Right renal cortex interstitium (tissue), 3 donors: ENCODE measurements at regions not wholly inside any gene's neighbourhood (a gene's known extent, or its start where the extent isn't known, plus 50 kb on each side); places are given as distances from the start of the nearest gene placed in this dataset.
"Not testable (repeated sequence)": the region's sequence is repeated elsewhere in the genome, so short reads cannot be mapped to it uniquely, and the experiment has no call there.

Experiments used
- DNase-seq, 3 donors: peaks; one replicate each; pipeline ENCODE4 v3.0.0-alpha.2; 2013; ENCODE audit warnings: low read depth in 3 of 3, low spot score in 2 of 3

- DNase-seq = no peak
These were observed 203.1 kb downstream of the FBXO8 start for GRCh38 chr4:174080361-174080760.

DNA sequence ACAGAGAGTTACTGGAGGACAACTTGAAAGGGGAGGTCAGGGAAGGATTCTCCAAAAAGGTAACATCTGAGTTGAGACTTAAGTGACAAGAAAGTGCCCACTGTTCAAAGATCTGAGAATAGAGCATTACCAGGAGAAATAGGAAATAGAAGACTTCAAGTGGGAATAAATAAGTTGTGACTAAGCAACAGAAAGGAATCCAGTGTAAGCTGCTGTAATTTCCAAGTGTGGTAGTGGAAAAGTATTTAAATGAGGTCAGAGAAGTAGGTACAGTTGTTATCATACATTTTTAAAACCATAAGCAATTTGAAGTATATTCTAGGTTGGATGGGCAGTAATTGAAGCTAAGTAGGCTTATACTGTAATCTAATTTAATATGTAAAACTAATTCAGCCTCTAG is 211.9 kb downstream of the FBXO8 start:
- no peak for DNase-seq

DNA sequence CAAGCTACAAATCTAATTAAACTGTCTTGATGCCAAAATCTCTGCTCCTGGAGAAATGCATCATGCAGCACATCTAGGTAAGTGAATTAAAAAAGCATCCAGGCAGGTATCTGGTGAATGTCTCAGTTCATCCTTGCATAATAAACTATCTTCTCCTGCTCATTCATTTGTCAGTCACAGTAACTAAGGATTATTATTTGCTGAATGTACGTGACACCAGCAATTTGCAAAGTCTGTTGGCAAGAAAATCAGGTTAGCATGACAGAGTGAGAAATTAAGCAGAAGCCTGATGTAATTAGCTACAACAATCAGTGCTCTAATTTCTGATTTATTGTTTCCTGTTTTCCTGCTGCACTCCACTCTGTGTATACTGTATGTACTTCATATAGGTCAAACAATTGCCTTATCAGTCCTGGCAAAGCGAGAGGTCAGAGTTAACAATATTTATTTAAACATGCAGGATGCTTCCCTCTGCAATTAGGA is 213.6 kb downstream of the FBXO8 start:
- no peak for DNase-seq

DNA sequence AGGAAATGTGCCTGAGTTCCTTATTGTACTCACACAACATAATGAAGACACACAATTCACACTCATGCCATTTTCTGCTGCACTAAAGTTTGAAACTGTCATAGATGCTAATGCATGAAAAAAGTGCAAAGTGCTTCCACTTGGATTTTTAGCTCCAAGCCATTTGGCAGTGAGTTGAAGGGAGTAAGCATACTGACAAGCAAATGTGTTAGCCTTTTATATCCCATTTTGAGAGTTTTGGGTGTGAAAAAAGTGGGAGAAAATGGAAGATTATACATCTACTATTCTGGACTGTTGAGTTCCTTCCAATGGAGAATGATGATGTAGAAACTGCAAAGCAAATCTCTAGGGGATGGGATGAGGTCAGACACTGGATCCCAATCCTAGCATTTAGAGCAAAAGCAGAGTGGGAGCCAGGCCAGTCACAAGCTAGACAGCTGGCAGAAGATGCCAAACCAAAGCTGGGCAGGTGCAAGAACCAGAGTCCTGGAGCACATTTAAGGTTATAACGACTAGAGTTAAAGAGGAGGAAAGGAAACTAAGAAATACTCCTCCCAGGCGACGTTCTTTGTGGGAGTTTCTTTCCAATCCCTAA is 216.8 kb downstream of the FBXO8 start:
- DNase-seq = no peak

GRCh38 chr4:174062831-174063230 is 220.6 kb downstream of the FBXO8 start:
- DNase-seq = no peak

DNA sequence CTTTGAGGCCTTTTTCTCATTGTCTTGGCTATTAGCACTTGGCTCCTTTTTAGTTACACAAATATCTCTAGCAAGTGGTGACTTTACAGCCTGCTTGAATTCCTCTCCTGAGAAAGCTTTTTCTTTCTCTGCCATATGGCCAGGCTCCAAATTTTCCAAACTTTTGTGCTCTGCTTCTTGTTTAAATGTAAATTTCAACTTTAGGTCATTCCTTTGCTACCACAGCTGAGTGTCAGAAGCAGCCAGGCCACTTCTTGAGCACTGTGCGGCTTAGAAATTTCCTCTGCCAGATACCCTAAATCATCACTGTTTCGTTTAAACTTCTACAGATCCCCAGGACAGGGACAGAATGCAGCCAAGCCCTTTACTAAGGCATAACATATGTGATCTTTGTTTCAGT is 222.4 kb downstream of the FBXO8 start:
- DNase-seq = no peak

- no peak for DNase-seq
These were observed 224.6 kb downstream of the FBXO8 start for GRCh38 chr4:174058846-174059245.

GRCh38 chr4:174056959-174057358 is 226.5 kb downstream of the FBXO8 start:
- DNase-seq = no peak

DNA sequence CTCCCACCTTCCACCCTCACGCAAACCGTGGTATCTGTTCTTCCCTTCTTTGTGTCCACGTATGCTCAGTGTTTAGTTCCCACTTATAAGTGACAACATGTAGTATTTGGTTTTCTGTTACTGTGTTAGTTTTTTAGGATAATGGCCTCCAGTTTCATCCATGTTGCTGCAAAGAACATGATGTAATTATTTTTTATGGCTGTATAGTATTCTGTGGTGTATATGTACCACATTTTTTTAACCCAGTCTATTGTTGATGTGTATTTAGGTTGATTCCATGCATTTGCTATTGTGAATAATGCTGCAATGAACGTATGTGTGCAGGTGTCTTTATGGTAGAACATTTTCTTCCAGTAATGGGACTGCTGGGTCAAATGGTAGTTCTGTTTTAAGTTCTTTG is 228.1 kb downstream of the FBXO8 start:
- no peak for DNase-seq

DNA sequence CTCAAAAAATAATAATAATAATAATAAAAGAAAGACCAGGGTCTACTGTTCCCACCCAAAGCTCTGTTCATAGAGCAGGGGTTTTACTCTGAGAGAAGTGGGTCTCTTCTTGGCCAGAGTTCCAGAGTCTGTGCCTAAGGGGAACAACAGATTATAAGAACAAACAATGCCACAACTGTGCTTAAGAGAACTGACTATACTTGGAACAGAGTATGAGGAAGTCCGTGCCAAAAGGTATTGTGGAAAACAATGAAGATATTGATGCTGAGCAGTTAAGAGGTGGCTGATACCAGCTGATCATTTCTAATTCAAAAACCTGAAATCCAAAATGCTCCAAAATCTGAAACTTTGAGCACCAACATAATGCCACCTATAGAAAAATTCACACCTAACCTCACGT is 229.6 kb downstream of the FBXO8 start:
- no peak for DNase-seq

DNA sequence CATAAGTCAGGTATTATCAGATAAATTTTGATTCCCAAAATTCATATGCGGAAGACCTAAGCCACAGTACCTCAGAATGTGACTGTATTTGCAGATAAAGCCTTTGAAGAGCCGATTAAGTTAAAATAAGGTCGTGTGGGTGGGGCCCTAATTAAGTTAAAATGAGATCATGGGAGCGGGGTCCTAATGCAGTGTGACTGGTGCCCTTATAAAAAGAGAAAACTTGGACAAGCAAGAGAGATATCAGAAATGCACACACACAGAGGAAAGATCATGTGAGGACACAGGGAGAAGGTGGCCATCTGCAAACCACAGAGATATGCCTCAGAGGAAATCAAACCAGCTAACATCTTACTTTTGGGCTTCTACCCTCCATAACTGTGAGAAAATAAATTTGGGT is 236.1 kb downstream of the FBXO8 start:
- DNase-seq = no peak

- not testable (repeated sequence) for DNase-seq
These were observed 237.6 kb downstream of the FBXO8 start for GRCh38 chr4:174045829-174046228.

DNA sequence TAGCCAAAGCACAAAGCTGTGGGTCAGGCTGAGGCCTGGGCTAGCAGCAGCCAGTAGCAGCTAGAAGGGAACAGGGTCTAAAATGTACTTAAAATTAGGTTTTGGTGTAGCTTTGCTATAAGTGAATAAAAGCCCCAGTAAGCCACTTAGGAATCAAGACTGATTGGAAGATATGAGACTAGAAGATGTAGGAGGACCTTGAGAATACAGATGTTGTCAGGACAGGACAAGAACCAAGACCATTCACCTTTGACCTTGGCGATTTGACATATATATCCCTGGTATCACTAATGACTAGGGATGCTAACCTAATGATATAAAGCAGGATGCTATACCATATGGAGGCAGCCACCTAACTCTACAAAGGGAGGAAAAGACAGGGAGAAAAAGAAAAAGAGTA is 238.1 kb downstream of the FBXO8 start:
- no peak for DNase-seq

- DNase-seq = no peak
These were observed 241.8 kb downstream of the FBXO8 start for GRCh38 chr4:174041555-174042105.

GRCh38 chr4:174040287-174040686 is 243.2 kb downstream of the FBXO8 start:
- no peak for DNase-seq

- no peak for DNase-seq
These were observed 245.0 kb downstream of the FBXO8 start for GRCh38 chr4:174038481-174038880.

DNA sequence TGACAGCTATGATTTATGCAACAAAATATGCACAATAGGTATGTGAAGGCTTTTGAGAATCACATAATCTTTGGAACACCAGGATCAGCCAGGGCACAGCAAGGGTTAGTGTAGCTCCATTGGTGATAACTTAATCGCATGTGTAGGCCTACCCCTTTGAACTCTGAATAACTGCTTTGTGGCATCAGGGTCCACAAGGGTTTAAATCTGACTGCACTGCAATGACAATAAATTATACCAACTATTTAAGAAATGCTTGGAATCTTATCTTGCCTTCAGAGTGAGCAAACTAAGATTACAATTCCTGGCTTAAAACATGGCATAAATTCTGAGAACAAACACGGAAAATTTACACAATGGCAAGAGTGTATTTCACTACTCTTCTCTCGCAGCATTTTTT is 245.8 kb downstream of the FBXO8 start:
- DNase-seq = no peak

- DNase-seq = no peak
These were observed 246.4 kb downstream of the FBXO8 start for GRCh38 chr4:174037049-174037448.

DNA sequence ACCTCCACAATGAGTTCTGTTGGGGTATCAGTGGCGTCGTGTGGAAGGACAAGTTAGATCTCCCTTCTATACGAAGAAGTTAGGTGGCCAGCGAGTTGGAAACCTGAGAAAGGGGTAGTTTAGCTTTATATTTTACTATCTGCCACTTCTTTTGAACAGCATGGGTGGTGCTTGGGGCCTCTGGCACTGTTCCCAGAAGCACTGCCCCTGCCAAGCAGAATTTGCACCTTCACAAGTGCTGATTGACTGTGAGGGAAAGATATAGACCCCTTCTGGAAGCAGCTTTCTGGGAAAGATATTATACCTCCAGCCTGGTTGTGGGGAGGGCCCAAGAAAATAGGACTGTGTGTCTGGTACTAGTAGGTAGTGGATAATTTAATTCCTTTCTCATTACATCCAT is 246.9 kb downstream of the FBXO8 start:
- no peak for DNase-seq

- no peak for DNase-seq
These were observed 247.4 kb downstream of the FBXO8 start for GRCh38 chr4:174036111-174036510.

GRCh38 chr4:174023641-174024040 is 259.8 kb downstream of the FBXO8 start:
- no peak for DNase-seq

DNA sequence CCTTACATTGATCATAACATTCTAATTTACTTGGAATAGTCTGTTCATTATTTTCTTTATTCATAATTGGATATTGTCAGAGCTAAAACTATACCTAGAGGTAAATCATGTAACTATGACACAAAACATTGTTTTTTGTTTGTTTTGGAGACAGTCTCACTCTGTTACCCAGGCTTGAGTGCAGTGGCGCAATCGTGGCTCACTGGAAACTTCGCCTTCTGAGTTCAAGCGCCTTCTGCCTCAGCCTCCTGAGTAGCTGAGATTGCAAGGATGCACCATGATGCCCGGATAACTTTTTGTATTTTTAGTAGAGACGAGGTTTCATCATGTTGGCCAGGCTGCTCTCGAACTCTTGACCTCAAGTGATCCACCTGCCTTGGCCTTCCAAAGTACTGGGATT is 265.2 kb downstream of the FBXO8 start:
- DNase-seq = no peak

DNA sequence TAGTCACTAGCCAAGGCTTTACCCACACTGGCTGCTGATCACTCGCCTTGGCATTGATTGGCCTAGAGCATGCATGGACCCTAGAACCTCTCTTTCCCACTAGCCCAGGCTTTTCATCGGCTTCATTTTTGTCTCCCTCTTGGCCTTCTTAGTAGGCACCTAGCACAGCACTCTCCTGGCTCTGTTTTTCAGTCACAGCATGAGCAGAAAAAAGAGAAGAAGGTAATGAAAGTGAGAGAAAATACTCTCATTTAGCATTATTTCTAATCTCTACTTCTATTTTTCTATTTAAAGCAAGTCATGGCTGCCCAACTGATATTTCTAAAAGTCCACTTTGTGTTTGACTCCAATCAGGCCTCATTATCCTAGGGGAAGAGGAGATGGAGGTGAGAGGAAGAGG is 267.2 kb downstream of the FBXO8 start:
- DNase-seq = no peak
